Cardiac fibroblast (primary cell): ENCODE measurements at regions not wholly inside any gene's neighbourhood (a gene's known extent, or its start where the extent isn't known, plus 50 kb on each side); places are given as distances from the start of the nearest gene placed in this dataset.

Experiments
- DNase-seq, 2 donors: peaks; one replicate each; pipeline versions ENCODE4 v3.0.0 to v3.0.0-alpha.2; 2010; ENCODE audit warnings: low read depth in 2 of 2
- H3K4me3 ChIP-seq, 2 donors: replicated peaks in 1 of 2; 1 replicate in 1 of 2; 2 replicates in 1 of 2; pipeline ENCODE4 v1.5.1; 2011; ENCODE audit warnings: low read depth in 2 of 2, low read length in 2 of 2, mild to moderate bottlenecking in 2 of 2, moderate library complexity in 1 of 2
- TF ChIP-seq, protein P1 (sequence below): IDR thresholded peaks from one replicate; pipeline ENCODE4 v1.5.1; 2011; ENCODE audit warnings: low read depth, mild to moderate bottlenecking, low read length, inconsistent platforms

DNA sequence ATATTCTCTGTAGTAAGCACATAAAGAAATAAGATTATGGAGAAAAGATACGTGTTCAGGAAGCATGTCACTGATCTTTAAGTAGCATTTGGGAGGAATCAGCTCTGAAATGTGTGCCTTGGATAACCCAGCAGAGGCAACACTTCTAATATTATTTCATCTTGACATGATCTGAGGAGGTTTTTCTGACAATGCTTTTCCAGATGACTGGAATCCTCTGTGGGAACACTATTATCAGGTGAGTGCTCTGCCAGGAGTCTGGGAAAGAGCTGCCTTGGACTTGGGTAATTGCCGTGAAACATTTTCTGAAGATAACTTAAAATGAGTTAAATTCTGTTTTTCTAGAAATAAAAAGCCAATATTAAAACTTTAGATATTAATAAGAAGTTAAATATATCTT, 78.2 kb upstream of the QRFPR start:
- no peak for DNase-seq
- no peak overlapping the region for H3K4me3 ChIP-seq
- TF ChIP-seq, protein P1, sequence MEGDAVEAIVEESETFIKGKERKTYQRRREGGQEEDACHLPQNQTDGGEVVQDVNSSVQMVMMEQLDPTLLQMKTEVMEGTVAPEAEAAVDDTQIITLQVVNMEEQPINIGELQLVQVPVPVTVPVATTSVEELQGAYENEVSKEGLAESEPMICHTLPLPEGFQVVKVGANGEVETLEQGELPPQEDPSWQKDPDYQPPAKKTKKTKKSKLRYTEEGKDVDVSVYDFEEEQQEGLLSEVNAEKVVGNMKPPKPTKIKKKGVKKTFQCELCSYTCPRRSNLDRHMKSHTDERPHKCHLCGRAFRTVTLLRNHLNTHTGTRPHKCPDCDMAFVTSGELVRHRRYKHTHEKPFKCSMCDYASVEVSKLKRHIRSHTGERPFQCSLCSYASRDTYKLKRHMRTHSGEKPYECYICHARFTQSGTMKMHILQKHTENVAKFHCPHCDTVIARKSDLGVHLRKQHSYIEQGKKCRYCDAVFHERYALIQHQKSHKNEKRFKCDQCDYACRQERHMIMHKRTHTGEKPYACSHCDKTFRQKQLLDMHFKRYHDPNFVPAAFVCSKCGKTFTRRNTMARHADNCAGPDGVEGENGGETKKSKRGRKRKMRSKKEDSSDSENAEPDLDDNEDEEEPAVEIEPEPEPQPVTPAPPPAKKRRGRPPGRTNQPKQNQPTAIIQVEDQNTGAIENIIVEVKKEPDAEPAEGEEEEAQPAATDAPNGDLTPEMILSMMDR: no peak

- H3K4me3 ChIP-seq: no peak overlapping the region
- TF ChIP-seq, protein P1: no peak
- DNase-seq: no peak
These were observed 76.6 kb upstream of the QRFPR start for GRCh38 chr4:121457278-121457875.

GRCh38 chr4:121455285-121455684, 74.5 kb upstream of the QRFPR start:
- no peak for DNase-seq
- TF ChIP-seq, protein P1: no peak
- no peak overlapping the region for H3K4me3 ChIP-seq

DNA sequence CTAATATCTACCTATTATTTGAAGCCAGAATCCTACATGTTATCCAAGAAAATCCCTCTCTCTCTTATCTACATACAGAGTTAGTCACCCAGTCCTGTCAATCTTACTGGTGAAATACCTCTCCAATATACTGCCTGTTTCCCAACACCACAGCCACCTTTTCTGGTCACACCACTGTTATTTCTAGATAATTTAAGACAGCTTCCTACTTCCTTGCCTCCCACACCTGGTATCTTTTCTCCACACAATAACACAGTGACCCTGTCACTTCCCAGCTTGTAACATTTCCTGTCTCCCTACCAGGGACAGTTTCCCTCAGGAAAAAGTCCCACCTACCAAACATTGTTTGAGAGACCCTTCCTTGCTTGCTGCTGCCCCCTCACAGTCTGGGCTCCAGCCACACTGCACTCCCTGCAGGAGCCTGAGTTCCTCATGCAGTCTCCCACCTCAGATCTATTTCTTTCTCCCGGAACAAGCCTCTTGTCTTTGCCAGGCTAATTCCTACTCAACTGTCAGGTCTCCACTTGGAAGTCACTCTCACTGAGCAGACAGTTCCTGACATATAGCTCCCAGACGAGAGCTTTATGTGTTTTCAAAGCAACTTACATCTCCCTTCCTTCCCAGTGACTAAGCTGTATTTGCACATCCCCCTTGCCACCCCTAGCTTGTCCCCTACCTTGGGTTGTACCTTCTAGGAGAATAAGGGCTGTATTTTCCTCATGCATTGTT, 73.6 kb upstream of the QRFPR start:
- H3K4me3 ChIP-seq: no peak overlapping the region
- DNase-seq: no peak
- TF ChIP-seq, protein P1: no peak

DNA sequence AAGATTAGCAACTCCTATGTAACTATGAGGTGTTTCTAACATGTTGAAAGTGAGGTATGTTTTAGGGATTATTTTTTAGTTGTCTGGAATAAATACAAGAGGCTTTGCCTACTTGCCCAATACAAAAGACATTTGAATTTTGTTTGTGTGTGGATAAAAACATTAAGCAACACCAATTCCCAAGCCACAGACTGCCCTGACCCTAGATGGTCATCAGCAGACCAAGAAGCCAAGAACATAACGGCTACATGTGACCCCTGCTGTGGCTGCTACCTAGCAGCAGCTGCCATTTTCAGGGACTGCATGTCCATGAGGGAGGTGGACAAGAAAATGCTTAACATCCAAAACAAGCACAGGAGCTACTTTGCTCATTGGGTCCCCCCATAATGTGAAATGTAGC, 70.5 kb upstream of the QRFPR start:
- H3K4me3 ChIP-seq: no peak overlapping the region
- no peak for DNase-seq
- TF ChIP-seq, protein P1: no peak

- TF ChIP-seq, protein P1: no peak
- no peak overlapping the region for H3K4me3 ChIP-seq
- no peak for DNase-seq
These were observed 68.6 kb upstream of the QRFPR start for GRCh38 chr4:121449416-121449815.
